ENCODE measurements at regions not wholly inside any gene's neighbourhood (a gene's known extent, or its start where the extent isn't known, plus 50 kb on each side); places are given as distances from the start of the nearest gene placed in this dataset.

- DNase-seq (ENCODE audit: low spot score) (no peak), ATAC-seq (ENCODE audit: low FRiP score) (no peak)
- TF ChIP-seq CTCF (IDR thresholded peaks at IDR 0.05): no peak
These were observed 316.6 kb upstream of the TMEM229A start for GRCh38 chr7:124349443-124349842.

- no peak for TF ChIP-seq CTCF (IDR thresholded peaks at IDR 0.05)
- ATAC-seq (ENCODE audit: low FRiP score) (no peak), DNase-seq (ENCODE audit: low spot score) (no peak)
These were observed 306.0 kb upstream of the TMEM229A start for GRCh38 chr7:124338861-124339260.

- DNase-seq (ENCODE audit: low spot score) (no peak), ATAC-seq (ENCODE audit: low FRiP score) (no peak)
- no peak for TF ChIP-seq CTCF (IDR thresholded peaks at IDR 0.05)
These were observed 298.0 kb upstream of the TMEM229A start for GRCh38 chr7:124330731-124331407.

- ATAC-seq (ENCODE audit: low FRiP score) (no peak), DNase-seq (ENCODE audit: low spot score) (no peak)
- TF ChIP-seq CTCF (IDR thresholded peaks at IDR 0.05): no peak
These were observed 295.9 kb upstream of the TMEM229A start for GRCh38 chr7:124328774-124329173.

DNA sequence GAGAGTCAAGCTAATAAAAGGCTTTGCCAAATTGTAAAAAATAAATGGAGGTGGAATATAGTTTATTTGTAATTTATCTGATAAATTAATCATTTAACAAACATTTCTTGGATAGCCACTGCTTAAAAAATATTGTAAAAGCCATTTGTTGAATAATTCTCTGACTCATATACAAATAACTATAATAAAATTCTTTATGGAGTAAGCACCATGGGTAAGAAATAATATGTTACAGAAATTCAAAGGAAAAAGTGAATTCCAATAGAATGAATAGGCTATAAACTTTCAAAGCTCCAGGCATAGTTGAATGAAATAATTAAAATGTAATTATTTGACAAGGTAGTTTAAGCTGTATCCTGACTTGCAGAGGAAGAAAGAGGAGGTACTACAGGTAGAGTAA is 291.4 kb upstream of the TMEM229A start:
- no peak for DNase-seq (ENCODE audit: low spot score)
- no peak for ATAC-seq (ENCODE audit: low FRiP score)
- TF ChIP-seq CTCF (IDR thresholded peaks at IDR 0.05): no peak

GRCh38 chr7:124323597-124323996 is 290.7 kb upstream of the TMEM229A start:
- ATAC-seq (ENCODE audit: low FRiP score): no peak
- no peak for TF ChIP-seq CTCF (IDR thresholded peaks at IDR 0.05)
- DNase-seq (ENCODE audit: low spot score): no peak

- ATAC-seq (ENCODE audit: low FRiP score) (no peak), DNase-seq (ENCODE audit: low spot score) (no peak)
- TF ChIP-seq CTCF (IDR thresholded peaks at IDR 0.05): no peak
These were observed 289.7 kb upstream of the TMEM229A start for GRCh38 chr7:124322561-124322960.

All from omental fat pad (tissue), 3 donors.